Endodermal cell (in vitro differentiated cells): ENCODE measurements at regions not wholly inside any gene's neighbourhood (a gene's known extent, or its start where the extent isn't known, plus 50 kb on each side); places are given as distances from the start of the nearest gene placed in this dataset.

Source experiments
- DNase-seq: peaks from one replicate; pipeline ENCODE4 v3.0.0-alpha.2; 2017
- H3K27ac ChIP-seq: 2 replicates; pipeline ENCODE4 v1.5.1; 2013; ENCODE audit warnings: mild to moderate bottlenecking, low read depth, low read length, moderate library complexity
- H3K27me3 ChIP-seq: 2 replicates; pipeline ENCODE4 v1.6.1; 2013; ENCODE audit warnings: mild to moderate bottlenecking, low read length, moderate library complexity; ENCODE audit not compliant: insufficient read depth, control insufficient read depth, poor library complexity, severe bottlenecking
- H3K36me3 ChIP-seq: 2 replicates; pipeline ENCODE4 v1.7.0; 2013; ENCODE audit warnings: mild to moderate bottlenecking, low read length, moderate library complexity; ENCODE audit not compliant: control insufficient read depth, insufficient read depth
- H3K4me1 ChIP-seq: one replicate; pipeline ENCODE4 v1.7.0; 2013; ENCODE audit warnings: low read length; ENCODE audit not compliant: control insufficient read depth, insufficient read depth
- H3K4me3 ChIP-seq: 2 replicates; pipeline ENCODE4 v1.5.1; 2013; ENCODE audit warnings: mild to moderate bottlenecking, low read length, moderate library complexity
- H3K9ac ChIP-seq: 2 replicates; pipeline ENCODE4 v1.6.1; 2013; ENCODE audit warnings: mild to moderate bottlenecking, low read length, moderate library complexity; ENCODE audit not compliant: poor library complexity, severe bottlenecking; ENCODE audit errors: extremely low read depth
- H3K9me3 ChIP-seq: 2 replicates; pipeline ENCODE4 v1.6.1; 2013; ENCODE audit warnings: mild to moderate bottlenecking, low read length, moderate library complexity; ENCODE audit not compliant: control insufficient read depth
- H3K27ac Mint-ChIP-seq: 2 replicates; pipeline ENCODE4 v1.8.0; 2020; ENCODE audit warnings: mixed read lengths
- H3K27me3 Mint-ChIP-seq: 2 replicates; pipeline ENCODE4 v1.8.0; 2021; ENCODE audit warnings: mild to moderate bottlenecking, mixed read lengths; ENCODE audit not compliant: insufficient read depth
- H3K36me3 Mint-ChIP-seq: 2 replicates; pipeline ENCODE4 v1.8.0; 2020; ENCODE audit warnings: low read depth, mixed read lengths
- H3K4me1 Mint-ChIP-seq: 2 replicates; pipeline ENCODE4 v1.8.0; 2020; ENCODE audit warnings: mixed read lengths
- H3K4me3 Mint-ChIP-seq: 2 replicates; pipeline ENCODE4 v1.8.0; 2020; ENCODE audit warnings: mild to moderate bottlenecking, moderate library complexity, mixed read lengths
- H3K9me3 Mint-ChIP-seq: 2 replicates; pipeline ENCODE4 v1.8.0; 2020; ENCODE audit warnings: mild to moderate bottlenecking, mixed read lengths
- WGBS, 2 experiments: methylation state at CpG; one replicate each; pipeline versions ENCODE4 v1.1.5 to v1.1.7; 2013; ENCODE audit warnings: missing lambda C conversion rate in 2 of 2, mixed read lengths in 1 of 2; ENCODE audit not compliant: insufficient coverage in 1 of 2, insufficient read length in 1 of 2; 5-methylcytosine and 5-hydroxymethylcytosine counted together
- TF ChIP-seq, protein P1 (sequence below): fragments of 200-600 bp; sonication (generic); conservative IDR thresholded peaks from 2 replicates; pipeline ENCODE4 v1.5.0; 2021; ENCODE audit warnings: antibody characterized with exemption, mild to moderate bottlenecking

DNA sequence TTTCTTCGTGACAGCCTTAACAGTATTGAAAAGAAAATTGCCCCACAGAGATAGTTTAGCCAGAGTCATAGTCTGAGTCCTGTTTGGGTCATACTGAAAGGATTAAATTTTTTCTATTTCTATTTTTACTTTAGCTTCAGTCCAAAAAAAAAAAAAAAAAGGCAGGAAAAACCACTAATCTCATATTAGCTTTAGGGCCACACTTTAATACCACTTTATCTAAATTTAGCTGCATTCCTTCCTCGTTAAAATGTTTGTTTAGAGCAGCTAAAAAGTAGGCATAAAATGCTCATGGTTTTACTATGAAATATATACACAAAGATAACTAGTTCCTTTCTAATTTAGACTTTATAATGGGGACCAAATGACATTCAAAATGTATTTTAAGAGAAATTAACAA, 216.5 kb upstream of the TMEM196 start:
- Histone ChIP-seq H3K4me3 (no peak overlapping the region), H3K9me3 (peaks cover 4% of the 10 kb centered on the region), H3K27ac (no peak overlapping the region), H3K9ac (no peak overlapping the region), H3K27me3 (no peaks in the 10 kb centered on the region), H3K36me3 (no peaks in the 10 kb centered on the region), H3K4me1 (no peaks in the 10 kb centered on the region)
- H3K27ac Mint-ChIP-seq = no peak overlapping the region
- H3K36me3 Mint-ChIP-seq = peaks cover 19% of the 10 kb centered on the region
- H3K4me1 Mint-ChIP-seq = peaks cover 17% of the 10 kb centered on the region
- 92% methylated on average over 2 of the region's 2 CpGs; no CpG with 5 or more reads in 1 of the 2 experiments for WGBS, 2 experiments
- H3K27me3 Mint-ChIP-seq = no peaks in the 10 kb centered on the region
- TF ChIP-seq, protein P1, sequence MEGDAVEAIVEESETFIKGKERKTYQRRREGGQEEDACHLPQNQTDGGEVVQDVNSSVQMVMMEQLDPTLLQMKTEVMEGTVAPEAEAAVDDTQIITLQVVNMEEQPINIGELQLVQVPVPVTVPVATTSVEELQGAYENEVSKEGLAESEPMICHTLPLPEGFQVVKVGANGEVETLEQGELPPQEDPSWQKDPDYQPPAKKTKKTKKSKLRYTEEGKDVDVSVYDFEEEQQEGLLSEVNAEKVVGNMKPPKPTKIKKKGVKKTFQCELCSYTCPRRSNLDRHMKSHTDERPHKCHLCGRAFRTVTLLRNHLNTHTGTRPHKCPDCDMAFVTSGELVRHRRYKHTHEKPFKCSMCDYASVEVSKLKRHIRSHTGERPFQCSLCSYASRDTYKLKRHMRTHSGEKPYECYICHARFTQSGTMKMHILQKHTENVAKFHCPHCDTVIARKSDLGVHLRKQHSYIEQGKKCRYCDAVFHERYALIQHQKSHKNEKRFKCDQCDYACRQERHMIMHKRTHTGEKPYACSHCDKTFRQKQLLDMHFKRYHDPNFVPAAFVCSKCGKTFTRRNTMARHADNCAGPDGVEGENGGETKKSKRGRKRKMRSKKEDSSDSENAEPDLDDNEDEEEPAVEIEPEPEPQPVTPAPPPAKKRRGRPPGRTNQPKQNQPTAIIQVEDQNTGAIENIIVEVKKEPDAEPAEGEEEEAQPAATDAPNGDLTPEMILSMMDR = no peak
- H3K4me3 Mint-ChIP-seq = no peak overlapping the region
- DNase-seq = no peak
- H3K9me3 Mint-ChIP-seq = no peaks in the 10 kb centered on the region

GRCh38 chr7:19988860-19989259, 215.4 kb upstream of the TMEM196 start:
- Mint-ChIP-seq H3K27me3 (no peaks in the 10 kb centered on the region), H3K4me3 (no peak overlapping the region), H3K27ac (peak overlapping the region; percentile 2), H3K4me1 (peaks cover 17% of the 10 kb centered on the region), H3K9me3 (no peaks in the 10 kb centered on the region), H3K36me3 (peaks cover 21% of the 10 kb centered on the region)
- no peak overlapping the region for H3K4me3 ChIP-seq
- H3K9ac ChIP-seq = no peak overlapping the region
- peaks cover 4% of the 10 kb centered on the region for H3K4me1 ChIP-seq
- TF ChIP-seq, protein P1 = no peak
- no peak overlapping the region for H3K27ac ChIP-seq
- peaks cover 4% of the 10 kb centered on the region for H3K9me3 ChIP-seq
- no peak for DNase-seq
- H3K36me3 ChIP-seq = no peaks in the 10 kb centered on the region
- 88 to 100% methylated on average over 1 to 2 of the region's 2 CpGs for WGBS, 2 experiments
- no peaks in the 10 kb centered on the region for H3K27me3 ChIP-seq

GRCh38 chr7:19984231-19984632, 210.8 kb upstream of the TMEM196 start:
- H3K36me3 ChIP-seq = no peaks in the 10 kb centered on the region
- Mint-ChIP-seq H3K4me1 (peaks cover 17% of the 10 kb centered on the region), H3K36me3 (peaks cover 33% of the 10 kb centered on the region), H3K9me3 (peaks cover 23% of the 10 kb centered on the region), H3K27me3 (no peaks in the 10 kb centered on the region), H3K4me3 (no peak overlapping the region), H3K27ac (peak overlapping the region; percentile 35)
- peak; percentile 67 for DNase-seq
- H3K27me3 ChIP-seq = no peaks in the 10 kb centered on the region
- no peak overlapping the region for H3K27ac ChIP-seq
- H3K4me1 ChIP-seq = peaks cover 4% of the 10 kb centered on the region
- H3K9ac ChIP-seq = no peak overlapping the region
- WGBS, 2 experiments = 89 to 90% methylated on average over 3 of the region's 3 CpGs
- TF ChIP-seq, protein P1 = peak; percentile 56
- peaks cover 12% of the 10 kb centered on the region for H3K9me3 ChIP-seq
- no peak overlapping the region for H3K4me3 ChIP-seq
